Endothelial cell of umbilical vein (primary cell): ENCODE measurements at regions not wholly inside any gene's neighbourhood (a gene's known extent, or its start where the extent isn't known, plus 50 kb on each side); places are given as distances from the start of the nearest gene placed in this dataset.

Experiments
- BruUV-seq: library from RNA; stranded (reverse); fragments of 400-500 nt; replicated peaks from 2 replicates; lab custom pipeline; 2021; lab: Mats Ljungman, UMichigan
- CTCF ChIA-PET: fragments of 300-600, 350-600 bp; sonication (Branson Sonifier 250); formaldehyde crosslinking; loops from one replicate; lab custom pipeline; 2021; ENCODE audit warnings: antibody characterized with exemption, inconsistent platforms; lab: Charles Lee
- POLR2A ChIA-PET: fragments of 300-600, 350-600 bp; sonication (Branson Sonifier 250); formaldehyde crosslinking; loops from one replicate; lab custom pipeline; 2021; ENCODE audit warnings: antibody characterized with exemption, inconsistent platforms; lab: Charles Lee
- DNase-seq: peaks from one replicate; pipeline ENCODE4 v3.0.0-alpha.2; 2011; ENCODE audit warnings: low read depth, low spot score
- FAIRE-seq: peaks from 2 replicates; lab custom pipeline; 2011; peaks lifted over from hg19 to GRCh38; lab: Jason Lieb, UNC
- H2AFZ ChIP-seq: 2 replicates; pipeline ENCODE4 v1.6.0; 2012; ENCODE audit warnings: low read depth, low read length, control low read depth, inconsistent platforms
- H3K27ac ChIP-seq: 2 replicates; pipeline ENCODE4 v1.5.1; 2011; ENCODE audit warnings: low read depth, mild to moderate bottlenecking, control low read depth, low read length, moderate library complexity; ENCODE audit not compliant: insufficient read depth
- H3K27me3 ChIP-seq, 2 experiments: 2 replicates each; pipeline versions ENCODE4 v1.6.0 to v1.6.1; 2011; ENCODE audit warnings: low read length in 2 of 2, mixed read lengths in 1 of 2; ENCODE audit not compliant: control insufficient read depth in 2 of 2, insufficient read depth in 2 of 2
- H3K36me3 ChIP-seq, 2 experiments: 2 replicates in 1 of 2; 3 replicates in 1 of 2; pipeline ENCODE4 v1.5.1; 2011; ENCODE audit warnings: low read length in 2 of 2, mild to moderate bottlenecking in 1 of 2, moderate library complexity in 1 of 2; ENCODE audit not compliant: control insufficient read depth in 2 of 2, insufficient read depth in 2 of 2; ENCODE audit errors: extremely low read depth in 1 of 2
- H3K4me1 ChIP-seq: 3 replicates; pipeline ENCODE4 v1.5.1; 2011; ENCODE audit warnings: mild to moderate bottlenecking, low read length; ENCODE audit not compliant: control insufficient read depth, insufficient read depth; ENCODE audit errors: extremely low read depth
- H3K4me2 ChIP-seq: 2 replicates; pipeline ENCODE4 v1.6.1; 2011; ENCODE audit warnings: low read length, control low read depth, mixed read lengths; ENCODE audit not compliant: insufficient read depth
- H3K4me3 ChIP-seq, 3 experiments: fragments of 200-600 bp in 1 of 3; sonication (generic), shearing (Covaris generic) in 1 of 3; replicated peaks in 1 of 3; 2 replicates each; pipeline ENCODE4 v1.5.1; 2011 to 2016; ENCODE audit warnings: control low read depth in 3 of 3, low read length in 3 of 3, mild to moderate bottlenecking in 2 of 3, inconsistent platforms in 1 of 3, low read depth in 1 of 3, moderate library complexity in 1 of 3; ENCODE audit not compliant: insufficient read depth in 1 of 3
- H3K79me2 ChIP-seq: 2 replicates; pipeline ENCODE4 v1.6.0; 2012; ENCODE audit warnings: low read length, inconsistent platforms; ENCODE audit not compliant: control insufficient read depth, insufficient read depth
- H3K9ac ChIP-seq: replicated peaks from 2 replicates; pipeline ENCODE3; 2011; ENCODE audit warnings: low read length, control low read depth; ENCODE audit not compliant: insufficient read depth; ENCODE audit errors: extremely low read depth
- H3K9me1 ChIP-seq: replicated peaks from 3 replicates; pipeline ENCODE4 v1.6.0; 2011; ENCODE audit warnings: mild to moderate bottlenecking, low read length; ENCODE audit not compliant: control insufficient read depth, insufficient read depth; ENCODE audit errors: extremely low read depth
- H3K9me3 ChIP-seq: replicated peaks from 2 replicates; pipeline ENCODE4 v1.5.1; 2012; ENCODE audit warnings: low read length, inconsistent platforms; ENCODE audit not compliant: control insufficient read depth, insufficient read depth
- H4K20me1 ChIP-seq: replicated peaks from 2 replicates; pipeline ENCODE3; 2011; ENCODE audit warnings: mild to moderate bottlenecking, low read length; ENCODE audit not compliant: control insufficient read depth, insufficient read depth; ENCODE audit errors: extremely low read depth
- CTCF ChIP-seq, 2 donors: IDR thresholded peaks; 1 replicate in 1 of 2; 2 replicates in 1 of 2; pipeline ENCODE4 v1.5.1; 2011; ENCODE audit warnings: low read length in 2 of 2, mild to moderate bottlenecking in 2 of 2, moderate library complexity in 2 of 2, control low read depth in 1 of 2, inconsistent platforms in 1 of 2, low read depth in 1 of 2; ENCODE audit not compliant: insufficient read depth in 1 of 2; ENCODE audit errors: extremely low read depth in 1 of 2
- EZH2 ChIP-seq: IDR thresholded peaks from 2 replicates; pipeline ENCODE4 v1.6.1; 2012; ENCODE audit warnings: borderline replicate concordance, low read depth, mild to moderate bottlenecking, moderate library complexity, low read length, inconsistent platforms; ENCODE audit not compliant: severe bottlenecking
- FOS ChIP-seq: IDR thresholded peaks from 2 replicates; pipeline ENCODE4 v1.6.1; 2011; ENCODE audit warnings: mild to moderate bottlenecking, low read length, moderate library complexity, borderline replicate concordance; ENCODE audit not compliant: insufficient read depth
- GATA2 ChIP-seq: IDR thresholded peaks from 2 replicates; pipeline ENCODE4 v1.7.0; 2011; ENCODE audit warnings: low read depth, mild to moderate bottlenecking, moderate library complexity, mixed read lengths, low read length; ENCODE audit not compliant: insufficient read length, insufficient read depth
- JUN ChIP-seq: IDR thresholded peaks from 2 replicates; pipeline ENCODE4 v1.6.1; 2011; ENCODE audit warnings: borderline replicate concordance, low read depth; ENCODE audit not compliant: insufficient read length, insufficient read depth
- MYC ChIP-seq: IDR thresholded peaks from one replicate; pipeline ENCODE4 v1.6.1; 2011; ENCODE audit warnings: mild to moderate bottlenecking, low read depth, low read length
- POLR2A ChIP-seq: IDR thresholded peaks from 2 replicates; pipeline ENCODE4 v1.6.1; 2012; ENCODE audit warnings: low read depth, mild to moderate bottlenecking, control low read depth, low read length
- POLR2AphosphoS5 ChIP-seq: IDR thresholded peaks from 2 replicates; pipeline ENCODE4 v1.6.1; 2012; ENCODE audit warnings: low read depth, mild to moderate bottlenecking, control low read depth, low read length, moderate library complexity; ENCODE audit not compliant: insufficient read depth
- dilution Hi-C: fragments of 300-500 bp; cut with MboI; formaldehyde crosslinking; loops from one replicate; pipeline ENCODE4 v1.15.0; 2019; ENCODE audit warnings: low sequenced_read_pairs; ENCODE audit not compliant: extremely low pct_ligation_motif_present
- intact Hi-C: fragments of 100-400 bp; cut with micrococcal nuclease; formaldehyde crosslinking; loops from one replicate; pipeline ENCODE4 v1.10.0; 2022
- TF ChIP-seq, protein P1 (sequence below): IDR thresholded peaks from 2 replicates; pipeline ENCODE4 v1.6.1; 2011; ENCODE audit not compliant: insufficient read depth, insufficient read length

GRCh38 chr1:29382851-29383745 lies 146.8 kb downstream of the PTPRU start:
- Histone ChIP-seq H3K4me1 (peaks cover 18% of the 10 kb centered on the region), H2AFZ (peak overlapping the region; percentile 67), H3K79me2 (no peaks in the 10 kb centered on the region), H4K20me1 (no peaks in the 10 kb centered on the region), H3K9me3 (no peaks in the 10 kb centered on the region), H3K4me3 (no peak overlapping the region), H3K27ac (peak overlapping the region; percentile 30), H3K27me3 (no peaks in the 10 kb centered on the region), H3K9me1 (no peaks in the 10 kb centered on the region), H3K9ac (peak overlapping the region; percentile 26), H3K4me2 (peak overlapping the region; percentile 49), H3K36me3 (no peaks in the 10 kb centered on the region)
- DNase-seq (no peak), FAIRE-seq (no peak)
- intact Hi-C loops (loop anchor here (2.0 to 5.0 kb wide), 2 partner anchors 70 to 146 kb away; partner anchors contain the start of gene PTPRU), dilution Hi-C loops (no loop called here)
- ChIA-PET CTCF (interaction anchor here (0.9 to 4.7 kb wide), 4 partner anchors 10 to 326 kb away, joined by 3 to 25 read pairs (median 4); no protein-coding TSS in a partner anchor), POLR2A (no interaction called here)
- no TSS peak for BruUV-seq
- TF ChIP-seq GATA2 (no peak), JUN (no peak), CTCF (IDR thresholded peaks at IDR 0.05; ENCODE audit: extremely low read depth in 1 of 2, insufficient read depth in 1 of 2, low read depth in 1 of 2, low read length in 2 of 2) (no peak), MYC (no peak), FOS (no peak), EZH2 (no peak), POLR2AphosphoS5 (no peak), POLR2A (no peak)
- TF ChIP-seq, protein P1, sequence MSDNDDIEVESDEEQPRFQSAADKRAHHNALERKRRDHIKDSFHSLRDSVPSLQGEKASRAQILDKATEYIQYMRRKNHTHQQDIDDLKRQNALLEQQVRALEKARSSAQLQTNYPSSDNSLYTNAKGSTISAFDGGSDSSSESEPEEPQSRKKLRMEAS, result no peak
